Medulla oblongata (tissue), 1 donor: ENCODE measurements at regions not wholly inside any gene's neighbourhood (a gene's known extent, or its start where the extent isn't known, plus 50 kb on each side); places are given as distances from the start of the nearest gene placed in this dataset.
"Not testable (repeated sequence)": the region's sequence is repeated elsewhere in the genome, so short reads cannot be mapped to it uniquely, and the experiment has no call there.

Experiments used
- DNase-seq: peaks from one replicate; pipeline ENCODE4 v3.0.0-alpha.2; 2015; ENCODE audit errors: extremely low spot score

DNA sequence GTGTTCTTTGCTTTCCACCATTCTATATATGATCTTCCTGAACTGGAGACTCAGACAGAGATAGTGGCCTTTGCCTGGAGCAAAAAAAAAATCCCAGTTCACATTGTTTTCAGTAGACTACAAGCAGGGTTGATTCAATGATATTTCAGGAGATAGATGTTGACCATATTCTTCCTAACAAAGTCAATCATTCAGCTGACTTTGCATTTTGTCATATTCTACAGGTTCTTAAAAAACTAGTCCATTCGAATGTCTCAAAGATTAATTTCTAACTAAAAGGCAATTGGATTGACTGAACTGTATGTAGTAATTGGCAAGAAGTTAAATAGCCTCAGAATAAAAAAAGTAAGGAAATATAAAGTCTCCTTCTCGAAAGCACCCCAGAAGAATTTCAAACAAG, 479.5 kb downstream of the NKX6-1 start:
- no peak for DNase-seq

DNA sequence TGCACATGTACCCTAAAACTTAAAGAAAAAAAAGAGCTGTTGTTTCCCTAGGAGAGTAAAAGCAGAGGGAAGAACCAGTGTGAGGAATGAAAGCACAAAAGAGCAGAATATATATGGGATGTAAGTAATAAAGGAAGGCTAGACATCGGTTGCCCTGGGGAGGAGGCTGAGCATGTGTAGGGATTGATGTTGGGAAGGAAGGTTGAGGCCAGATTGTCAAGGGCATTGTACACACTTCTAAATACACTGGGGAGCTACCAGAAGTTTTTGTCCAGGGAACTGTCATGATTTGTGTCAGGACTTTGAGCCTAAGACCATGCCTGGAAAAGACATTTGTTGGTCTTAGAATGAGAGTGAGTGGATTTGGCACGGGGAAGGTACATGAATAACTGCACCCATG, 467.1 kb downstream of the GPAT3 start:
- DNase-seq: no peak

DNA sequence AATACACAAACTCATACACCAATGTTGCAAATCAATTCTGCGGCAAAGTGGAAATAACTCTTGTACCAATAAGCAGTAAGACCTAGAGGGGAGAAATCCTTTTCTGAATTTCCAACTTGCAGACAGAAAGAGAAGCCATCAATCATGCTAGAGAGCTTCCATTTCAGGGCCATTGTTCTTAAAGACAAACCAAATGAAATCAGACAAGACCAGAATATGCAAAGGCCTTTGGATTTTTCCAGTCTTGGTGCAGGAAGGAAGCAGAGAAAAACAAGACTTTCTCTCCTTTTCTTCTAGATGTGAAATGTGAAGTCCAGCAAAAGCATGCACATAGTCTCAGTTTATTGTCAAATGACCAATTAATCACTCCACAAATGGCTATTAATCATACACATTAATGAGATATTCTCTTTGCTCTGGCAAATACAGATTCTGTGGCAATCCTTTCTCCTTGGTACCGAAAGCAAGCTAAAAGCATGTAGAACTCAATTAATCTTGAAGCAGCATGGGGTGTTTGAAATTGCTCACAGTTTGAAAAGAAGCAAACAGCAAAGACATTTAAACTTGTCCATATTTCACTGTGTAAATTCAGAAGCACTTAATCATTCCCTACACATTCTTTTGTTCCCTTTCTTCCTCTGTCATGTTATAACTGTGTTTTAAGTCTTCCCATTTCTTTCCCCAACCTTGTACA, 466.1 kb downstream of the GPAT3 start:
- DNase-seq: no peak

DNA sequence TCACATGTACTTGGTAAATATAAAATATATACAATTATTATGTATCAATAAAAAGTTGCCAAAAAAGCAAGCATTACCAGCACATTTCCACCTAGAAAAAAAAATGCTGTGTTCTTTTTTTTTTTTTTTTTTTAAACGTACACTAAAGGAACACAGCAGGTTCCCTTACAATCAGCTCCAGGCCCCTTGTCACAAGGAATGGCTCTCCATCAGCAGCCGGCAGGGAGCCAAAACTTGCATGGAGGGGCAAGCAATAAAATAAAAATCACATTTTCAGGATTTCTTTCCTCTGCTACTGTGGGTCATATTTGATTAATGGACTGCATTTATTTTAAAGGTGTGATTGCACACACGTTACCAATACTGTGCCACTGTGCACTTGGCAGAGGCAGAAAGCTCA, 460.3 kb downstream of the GPAT3 start:
- no peak for DNase-seq

DNA sequence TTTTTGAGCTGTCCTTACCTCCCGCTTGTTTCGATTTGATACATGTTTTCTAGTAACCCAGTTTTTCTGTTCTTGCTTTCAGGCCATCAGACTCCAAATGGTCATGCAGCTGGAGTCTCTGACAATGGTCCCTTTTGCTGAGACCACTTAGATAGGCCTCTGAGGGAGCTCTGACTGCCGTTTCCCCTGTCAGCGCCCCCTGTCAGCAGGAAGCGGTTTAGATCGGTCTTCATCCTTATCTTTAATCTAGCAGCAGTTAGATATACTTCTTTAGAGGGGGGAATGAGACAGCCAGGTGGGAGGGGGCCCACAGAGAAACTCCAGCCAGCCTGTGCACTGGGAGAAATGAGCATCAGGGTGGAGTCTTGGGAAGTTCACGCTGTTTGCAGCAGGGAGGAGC, 457.9 kb downstream of the GPAT3 start:
- DNase-seq: no peak

DNA sequence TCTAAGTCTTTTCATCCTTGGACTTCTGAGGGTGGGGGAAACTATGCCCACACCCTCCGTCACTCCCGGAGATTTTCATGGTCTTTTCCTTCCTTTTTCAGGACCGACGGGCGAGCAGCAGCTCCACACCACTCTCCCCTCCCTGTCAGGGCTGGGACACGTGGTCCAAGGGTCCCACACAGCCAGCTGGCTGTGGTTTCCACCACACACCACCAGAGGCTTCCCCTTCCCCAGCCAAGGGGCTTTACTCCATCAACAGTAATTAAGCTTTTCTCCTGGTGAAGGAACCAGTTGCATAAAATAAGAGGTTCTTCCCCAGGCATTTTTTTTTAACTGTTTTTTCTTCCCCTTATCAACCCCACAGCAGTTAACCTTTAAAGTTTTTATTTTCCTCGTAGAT, 453.9 kb downstream of the GPAT3 start:
- DNase-seq: no peak

DNA sequence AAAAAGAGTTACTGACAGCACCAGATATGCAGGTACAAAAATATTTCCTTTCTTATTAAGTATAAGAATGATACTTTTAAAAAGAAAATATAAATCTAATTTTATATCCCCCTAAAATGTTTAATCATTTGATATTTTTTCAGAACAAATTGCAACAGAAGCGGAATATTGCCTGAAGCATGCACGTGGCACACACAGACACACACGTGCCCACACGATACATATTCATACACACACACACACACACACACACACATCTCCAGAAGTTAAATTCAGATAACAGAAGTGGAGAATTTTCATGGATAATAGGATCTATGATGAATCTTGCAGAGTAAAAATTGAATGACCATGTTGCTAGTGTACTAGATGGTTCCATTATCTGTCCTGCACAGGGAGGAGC, 445.2 kb downstream of the GPAT3 start:
- no peak for DNase-seq

DNA sequence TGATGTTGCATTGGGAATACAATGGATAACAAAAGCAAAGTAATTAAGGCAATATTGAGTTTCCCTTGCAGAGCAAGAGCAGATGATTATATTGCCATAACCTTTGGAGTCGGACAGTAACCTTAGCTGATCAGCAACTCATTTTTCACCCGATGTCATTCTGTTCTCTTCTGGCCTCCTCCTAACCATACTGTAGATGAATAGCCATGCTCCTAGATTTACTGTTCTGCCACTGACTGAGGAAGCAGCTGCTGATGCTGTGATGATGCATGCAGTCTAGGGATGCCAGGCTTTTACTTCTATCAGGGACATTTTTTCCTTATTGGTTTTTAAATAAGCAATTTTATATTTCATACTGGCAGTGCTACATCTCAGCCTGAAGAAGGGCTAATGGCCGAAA, 443.9 kb downstream of the GPAT3 start:
- DNase-seq: no peak

DNA sequence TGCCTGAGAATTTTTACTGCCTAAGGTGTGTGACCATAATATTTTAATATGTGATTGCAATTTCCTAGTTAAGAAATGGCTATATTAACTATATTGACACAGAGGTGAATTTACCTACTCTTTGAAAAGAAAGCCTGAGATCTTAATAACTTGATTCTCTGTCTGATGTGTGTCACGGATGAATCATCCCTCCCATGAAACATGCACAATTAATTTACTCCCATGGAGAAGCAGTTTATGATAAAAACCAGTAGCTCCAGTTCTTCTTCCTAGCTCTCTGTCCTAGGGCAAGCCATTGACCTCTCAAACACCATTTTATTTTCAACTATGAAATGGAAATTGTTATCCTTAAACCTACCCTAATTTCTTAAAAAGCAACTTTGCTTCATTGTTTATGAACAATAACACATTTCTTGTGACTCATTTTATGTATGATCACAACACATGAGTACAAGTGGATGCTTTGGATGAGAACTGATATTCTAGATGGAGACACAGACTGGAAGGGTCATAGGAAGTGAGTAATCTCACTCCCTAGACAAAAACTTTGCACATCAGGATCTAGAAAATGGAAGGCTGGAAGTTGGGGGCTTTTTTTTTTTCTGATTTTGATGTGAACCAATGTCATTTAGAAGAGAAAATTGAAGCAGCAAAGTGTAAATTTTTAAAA, 438.3 kb downstream of the GPAT3 start:
- DNase-seq: no peak

DNA sequence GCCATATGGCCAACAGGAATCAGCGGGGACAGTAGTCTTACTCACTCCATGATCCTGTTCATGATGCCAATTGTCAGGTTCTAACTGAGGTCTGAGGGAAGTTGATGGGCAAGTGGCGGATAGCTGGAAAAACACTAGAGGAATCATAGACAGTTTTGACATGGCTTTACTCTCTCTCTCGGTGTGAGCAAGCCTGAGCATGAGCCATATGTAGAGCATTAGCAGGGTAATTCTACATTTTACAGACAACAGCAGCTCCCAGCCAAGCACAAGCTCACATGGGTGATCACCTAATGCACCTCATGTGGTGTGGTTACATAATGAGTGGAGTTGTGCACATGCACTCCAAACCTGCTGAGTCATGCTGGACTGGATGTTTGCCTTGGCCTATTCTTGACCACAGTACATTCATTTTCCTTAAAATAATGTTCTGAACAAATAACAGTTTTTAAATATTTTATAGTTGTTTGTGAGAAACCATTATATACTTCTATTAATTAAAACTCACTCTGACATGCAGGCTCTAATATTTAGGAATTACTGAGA, 429.2 kb downstream of the GPAT3 start:
- no peak for DNase-seq

DNA sequence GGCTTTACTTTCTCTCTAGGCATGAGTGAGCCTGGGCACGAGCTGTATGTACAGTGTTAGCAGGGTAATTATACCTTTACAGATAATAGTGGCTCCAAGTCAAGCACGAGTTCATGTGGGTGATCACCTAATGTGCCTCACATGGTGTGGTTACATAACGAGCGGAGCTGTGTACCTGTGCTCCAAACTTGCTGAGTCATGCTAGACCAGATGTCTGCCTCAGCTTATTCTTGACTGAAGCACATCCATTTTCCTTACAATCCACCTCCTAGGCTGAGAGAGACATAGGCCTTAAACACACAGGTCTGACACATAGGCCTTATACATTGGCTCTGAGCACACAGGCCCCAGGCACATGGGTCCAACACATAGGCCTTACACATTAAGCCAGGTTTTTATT, 426.6 kb downstream of the GPAT3 start:
- no peak for DNase-seq

DNA sequence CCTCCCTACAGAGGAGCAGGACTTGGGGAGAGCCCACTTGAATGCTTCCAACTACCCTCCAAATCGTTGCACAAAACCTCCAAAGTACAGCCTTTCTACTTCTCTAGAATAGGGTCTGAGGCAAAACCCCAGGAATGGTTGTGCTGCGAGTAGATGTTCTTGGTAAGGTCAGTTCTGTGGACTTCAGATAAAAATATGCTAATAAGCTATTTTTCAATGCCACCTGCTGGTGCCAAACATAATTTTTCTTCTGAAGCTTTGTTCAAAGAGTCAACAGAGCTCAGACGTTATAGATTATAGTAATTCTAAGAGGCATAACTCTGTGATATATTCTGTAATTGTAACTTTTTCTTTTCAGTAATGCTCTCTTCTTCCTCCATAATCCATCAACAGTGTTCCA, 425.7 kb downstream of the GPAT3 start:
- DNase-seq: no peak

DNA sequence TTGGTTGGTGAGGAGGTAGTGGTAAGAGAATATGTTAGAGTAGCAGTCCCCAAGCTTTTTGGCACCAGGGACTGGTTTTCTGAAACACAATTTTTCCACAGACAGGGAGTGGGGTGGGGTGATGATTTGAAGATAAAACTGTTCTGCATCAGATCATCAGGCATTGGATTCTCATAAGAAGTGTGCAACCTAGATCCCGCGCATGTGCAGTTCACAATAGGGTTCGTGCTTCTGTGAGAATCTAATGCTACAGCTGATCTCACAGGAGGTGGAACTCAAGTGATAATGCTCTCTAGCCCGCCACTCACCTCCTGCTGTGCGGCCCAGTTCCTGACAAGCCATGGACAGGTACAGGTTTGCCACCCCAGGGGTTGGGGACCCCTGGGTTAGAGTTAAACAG, 423.3 kb downstream of the GPAT3 start:
- no peak for DNase-seq

DNA sequence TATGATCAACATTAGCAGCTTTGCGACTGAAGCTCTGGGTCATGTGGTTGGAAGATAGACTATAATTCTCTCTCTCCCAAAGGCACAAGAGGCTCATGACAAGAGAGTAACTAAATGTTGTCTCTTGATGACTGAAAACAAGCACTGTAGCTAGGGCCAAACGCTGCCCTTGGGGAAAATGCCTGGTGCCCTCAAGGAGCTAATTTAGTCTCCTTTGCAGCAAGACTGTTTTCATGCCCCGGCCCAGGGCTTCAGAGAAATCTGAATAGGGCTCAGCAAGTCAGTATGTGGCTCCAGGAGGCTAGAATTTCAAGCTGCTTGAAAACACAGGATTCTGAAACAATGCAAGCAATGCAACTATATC, 411.9 kb downstream of the GPAT3 start:
- peak; percentile 3 for DNase-seq

DNA sequence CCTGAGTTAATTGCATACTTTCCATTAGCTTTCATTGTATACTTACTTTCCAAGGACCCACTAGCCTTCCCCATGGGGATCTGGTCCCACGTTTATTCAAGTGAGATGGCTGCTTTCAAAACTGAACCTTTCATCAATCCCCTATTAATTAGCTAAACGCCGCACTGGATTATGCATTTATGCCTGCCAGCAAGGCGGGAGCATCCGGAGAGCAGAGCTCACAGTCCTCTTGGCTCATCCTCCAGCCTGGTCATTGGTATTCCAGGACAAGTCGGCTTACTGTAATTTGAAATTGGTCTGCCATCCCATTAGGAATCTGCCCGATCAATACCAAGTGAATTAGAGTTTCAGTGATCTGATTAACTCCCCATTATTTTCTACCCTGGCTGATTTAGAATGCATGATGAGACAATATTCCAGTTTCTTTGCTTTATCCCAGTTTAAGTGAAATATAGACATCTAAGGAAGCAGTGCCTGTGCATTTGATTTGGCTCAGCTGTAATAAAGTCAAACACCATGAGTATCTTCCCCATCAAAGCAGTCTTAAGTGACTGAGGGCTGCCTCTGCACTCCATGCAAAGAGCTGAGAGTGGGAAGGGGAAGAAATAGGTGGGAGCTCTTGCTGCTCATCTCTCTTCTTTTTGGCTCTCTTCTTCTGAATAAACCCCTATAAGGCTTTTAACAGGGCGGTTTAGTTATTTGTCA, 411.4 kb downstream of the GPAT3 start:
- DNase-seq: no peak

DNA sequence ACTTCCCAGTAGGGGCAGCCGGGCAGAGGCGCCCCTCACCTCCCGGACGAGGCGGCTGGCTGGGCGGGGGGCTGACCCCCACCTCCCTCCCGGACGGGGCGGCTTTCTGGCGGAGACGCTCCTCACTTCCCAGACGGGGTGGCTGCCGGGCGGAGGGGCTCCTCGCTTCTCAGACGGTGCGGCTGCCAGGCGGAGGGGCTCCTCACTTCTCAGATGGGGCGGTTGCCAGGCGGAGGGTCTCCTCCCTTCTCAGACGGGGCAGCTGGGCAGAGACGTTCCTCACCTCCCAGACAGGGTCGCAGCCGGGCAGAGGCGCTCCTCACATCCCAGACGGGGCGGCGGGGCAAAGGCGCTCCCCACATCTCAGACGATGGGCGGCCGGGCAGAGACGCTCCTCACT, 407.8 kb downstream of the GPAT3 start:
- DNase-seq: not testable (repeated sequence)

DNA sequence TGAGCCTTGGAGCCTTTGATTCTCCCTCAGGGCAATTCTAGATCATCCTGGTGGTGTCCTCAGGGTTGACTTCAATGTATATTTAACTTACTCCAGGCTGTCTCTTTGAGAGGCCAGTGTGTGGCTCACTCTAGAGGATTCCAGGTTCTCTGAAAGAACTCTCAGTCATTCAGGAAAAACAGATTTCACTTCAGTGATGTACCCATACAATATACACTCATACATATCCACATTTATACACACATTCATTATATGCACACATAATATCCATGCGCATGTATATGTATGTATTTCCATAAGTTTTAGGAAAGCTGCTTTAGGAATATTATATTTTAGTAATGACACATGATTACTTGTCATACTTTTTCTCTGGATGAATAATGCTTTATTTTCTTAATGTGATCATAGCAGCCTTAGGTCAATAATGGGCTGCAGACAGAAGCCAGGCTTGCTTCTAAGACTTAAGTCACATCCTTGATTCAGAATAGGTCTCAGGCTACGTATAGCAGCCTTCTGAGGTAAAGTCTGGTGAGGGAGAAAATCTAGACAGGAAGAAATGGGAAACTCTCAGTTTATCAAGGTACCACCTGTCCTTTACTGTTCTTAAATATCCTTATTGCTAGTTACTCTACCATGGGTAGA, 397.0 kb downstream of the GPAT3 start:
- no peak for DNase-seq

DNA sequence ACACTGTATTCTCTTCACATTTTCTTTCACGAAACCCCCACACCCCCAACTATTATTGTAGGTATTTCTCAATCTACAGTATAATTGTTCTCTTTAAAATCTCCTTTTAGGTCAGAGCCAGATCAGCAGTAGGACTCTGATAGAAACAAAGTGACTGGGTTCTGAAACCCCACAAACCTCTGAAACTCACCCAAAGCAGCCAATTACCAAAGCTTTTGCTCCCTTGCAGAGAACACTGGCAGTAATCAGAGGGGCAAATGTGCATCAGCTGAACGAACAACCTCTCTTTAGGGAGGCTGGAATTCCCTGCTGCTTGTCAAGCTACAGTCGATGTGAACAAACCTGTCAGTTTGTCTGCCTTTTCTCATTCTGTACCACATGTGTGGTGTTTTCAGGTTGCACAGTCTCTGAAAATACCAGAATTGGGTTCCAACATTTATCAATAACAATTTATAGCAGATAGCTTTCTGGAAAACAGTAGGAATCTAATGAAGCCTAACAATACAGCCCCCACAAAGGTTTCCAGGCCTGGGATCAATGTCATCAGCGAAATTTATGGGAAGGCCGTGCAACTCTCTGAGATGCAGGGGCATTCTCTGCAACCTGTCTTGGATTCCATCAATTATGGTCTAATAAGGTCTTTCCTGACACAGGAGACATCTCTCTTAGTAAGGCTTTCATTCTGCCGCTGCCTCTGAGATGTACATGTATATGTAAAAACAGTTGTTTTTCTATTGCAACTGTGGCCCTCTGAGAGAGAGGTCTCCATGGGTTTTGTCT, 395.9 kb downstream of the GPAT3 start:
- no peak for DNase-seq

DNA sequence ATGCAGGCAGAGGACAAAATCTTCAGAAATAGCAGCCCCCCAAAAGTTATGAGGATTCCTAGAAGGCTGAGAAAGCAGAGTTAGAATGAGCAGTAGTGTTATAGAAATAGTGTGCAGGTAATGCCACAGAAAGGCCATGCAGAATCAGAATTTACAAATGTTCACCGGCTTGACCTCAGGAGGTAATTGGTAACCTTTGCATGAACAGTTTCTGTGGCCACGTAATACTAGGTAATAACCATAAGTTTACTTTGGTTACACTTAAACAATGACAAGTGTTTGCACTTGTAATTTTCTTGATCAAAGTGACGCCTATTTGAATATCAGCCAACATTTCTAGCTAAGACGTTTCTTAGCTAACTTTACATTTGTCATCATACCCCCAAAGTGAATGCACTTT, 393.6 kb downstream of the GPAT3 start:
- no peak for DNase-seq

DNA sequence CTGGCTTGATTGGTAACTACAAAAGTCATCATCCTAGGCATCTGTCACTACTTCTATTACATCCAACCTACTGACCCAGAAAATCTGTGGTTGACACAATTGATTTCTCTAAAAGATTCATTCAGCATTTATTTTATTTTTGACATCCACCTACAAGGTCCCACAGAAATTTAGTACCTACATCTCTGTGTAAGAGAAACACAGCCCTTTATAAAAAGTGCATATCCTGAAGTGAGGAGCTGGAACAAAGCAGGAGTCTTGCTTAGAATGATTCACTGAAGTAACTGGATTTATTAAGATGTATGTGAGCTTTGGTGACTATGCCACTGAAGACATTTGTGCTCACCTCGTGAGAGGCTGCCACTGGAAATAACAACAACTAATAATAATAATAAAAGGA, 391.0 kb downstream of the GPAT3 start:
- DNase-seq: no peak

DNA sequence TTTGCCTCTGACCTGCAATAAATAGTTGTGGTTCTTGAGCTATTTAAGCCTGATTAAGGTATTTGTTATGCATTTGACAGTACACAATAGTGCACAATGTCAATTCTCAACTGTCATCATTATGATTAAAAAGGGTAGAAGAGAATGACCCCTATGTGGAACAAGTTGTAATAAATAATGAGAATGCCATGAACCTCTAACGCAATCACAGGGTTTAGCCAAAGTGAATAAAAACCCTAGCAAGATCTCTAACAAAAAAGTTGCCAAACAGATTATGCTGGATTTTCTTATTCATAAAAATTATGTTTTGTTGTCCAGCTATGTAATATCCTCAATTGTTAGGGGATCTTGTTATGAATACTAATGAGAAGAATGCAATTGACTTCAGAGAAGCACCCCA, 387.4 kb downstream of the GPAT3 start:
- no peak for DNase-seq

DNA sequence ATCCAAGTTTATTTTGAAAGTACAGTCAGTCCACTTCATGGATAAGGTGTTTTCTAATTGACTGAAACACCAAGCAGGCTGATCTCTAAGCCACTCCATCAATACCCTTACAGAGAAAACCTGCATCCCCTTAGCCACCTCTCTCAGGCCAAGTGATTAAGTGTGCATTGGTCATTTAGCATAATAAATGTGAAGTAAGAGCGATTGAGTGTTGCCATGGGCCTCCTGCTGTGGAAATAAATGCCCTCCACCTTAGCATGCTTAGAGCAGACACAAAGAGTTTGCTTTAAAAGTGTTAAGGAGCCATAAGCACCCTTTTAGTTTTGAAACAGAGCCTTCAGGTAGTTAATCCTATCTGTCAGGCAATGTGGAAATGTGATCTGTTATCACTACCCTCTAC, 386.5 kb downstream of the GPAT3 start:
- DNase-seq: no peak
